ENCODE measurements at regions not wholly inside any gene's neighbourhood (a gene's known extent, or its start where the extent isn't known, plus 50 kb on each side); places are given as distances from the start of the nearest gene placed in this dataset.

DNA sequence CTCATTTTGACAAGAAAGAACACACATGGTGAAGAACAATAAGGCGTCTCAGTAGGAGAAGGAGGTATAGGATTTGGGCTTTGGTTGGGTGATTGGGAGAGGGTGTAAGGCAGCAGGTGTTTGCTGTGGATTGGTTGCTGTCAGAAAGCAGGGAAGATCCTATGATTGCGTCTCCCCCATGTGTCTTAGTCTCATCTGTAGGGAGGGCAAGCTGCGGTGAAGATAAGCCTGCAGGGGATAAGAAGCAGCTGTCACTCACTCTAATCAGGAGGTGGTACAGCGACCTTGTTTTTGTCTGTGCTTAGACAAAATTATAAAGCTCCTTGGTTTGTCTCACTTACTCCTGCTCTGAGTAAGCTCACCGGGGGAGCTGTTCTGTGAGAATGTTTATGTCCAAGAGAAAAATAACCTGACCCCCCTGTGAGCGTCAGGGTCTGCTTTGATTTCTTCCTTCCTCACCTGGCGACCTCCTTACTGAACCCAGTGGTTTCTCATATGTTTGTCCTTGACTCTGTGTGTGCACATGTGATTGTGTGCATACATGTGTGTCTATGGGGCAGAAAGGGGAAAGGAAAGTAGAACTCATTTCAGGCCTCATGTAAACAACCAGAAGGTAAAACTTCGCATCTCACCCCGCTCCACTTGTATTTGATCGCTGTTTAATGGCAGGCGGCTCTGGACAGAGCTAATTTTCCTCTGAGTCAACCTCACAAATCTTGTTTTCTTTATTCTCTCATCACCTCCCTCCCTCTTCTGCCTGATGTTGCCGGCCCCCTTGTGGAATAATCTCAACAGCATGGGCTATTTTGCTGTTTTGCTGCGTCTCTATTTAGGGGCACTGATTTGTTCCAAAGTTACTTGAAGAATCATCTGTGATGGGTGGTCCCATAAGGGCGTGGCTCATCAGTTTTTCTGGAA, 105.6 kb downstream of the TENT4A start:
- H3K9me3 ChIP-seq (ENCODE audit: low read depth, low read length, poor library complexity, severe bottlenecking) = no peaks in the 10 kb centered on the region
- intact Hi-C loops (cut with micrococcal nuclease; ENCODE audit: unreplicated experiment) = no loop called here
- TF ChIP-seq CTCF (conservative IDR thresholded peaks at IDR 0.05; ENCODE audit: low read depth, low read length) (no peak), EZH2 (IDR thresholded peaks at IDR 0.05; ENCODE audit: borderline replicate concordance, low read depth, low read length, poor library complexity, severe bottlenecking) (no peak)
- peaks cover 9% of the 10 kb centered on the region for H3K27me3 ChIP-seq (replicated peaks; ENCODE audit: insufficient read depth, low read depth, low read length, poor library complexity)
- ChIA-PET POLR2A (ENCODE audit: low non-redundant PET) (no interaction called here), CTCF (no interaction called here)
- BruUV-seq (replicated peaks) = no TSS peak
- H3K4me3 ChIP-seq (ENCODE audit: low read depth, low read length, poor library complexity, severe bottlenecking) = no peak overlapping the region
- DNase-seq (ENCODE audit: low spot score) = no peak
- no peak overlapping the region for H3K27ac ChIP-seq (ENCODE audit: low read depth, low read length, poor library complexity, severe bottlenecking)
- H3K4me1 ChIP-seq (ENCODE audit: insufficient read depth, low read length, poor library complexity, severe bottlenecking) = no peaks in the 10 kb centered on the region
- no peaks in the 10 kb centered on the region for H3K36me3 ChIP-seq (ENCODE audit: insufficient read depth, low read length, poor library complexity, severe bottlenecking)

GRCh38 chr5:6819521-6819920, 106.3 kb downstream of the TENT4A start:
- no peaks in the 10 kb centered on the region for H3K4me1 ChIP-seq (ENCODE audit: insufficient read depth, low read length, poor library complexity, severe bottlenecking)
- H3K36me3 ChIP-seq (ENCODE audit: insufficient read depth, low read length, poor library complexity, severe bottlenecking) = no peaks in the 10 kb centered on the region
- H3K4me3 ChIP-seq (ENCODE audit: low read depth, low read length, poor library complexity, severe bottlenecking) = no peak overlapping the region
- peaks cover 16% of the 10 kb centered on the region for H3K27me3 ChIP-seq (replicated peaks; ENCODE audit: insufficient read depth, low read depth, low read length, poor library complexity)
- DNase-seq (ENCODE audit: low spot score) = no peak
- CTCF ChIA-PET = no interaction called here
- intact Hi-C loops (cut with micrococcal nuclease; ENCODE audit: unreplicated experiment) = no loop called here
- TF ChIP-seq CTCF (conservative IDR thresholded peaks at IDR 0.05; ENCODE audit: low read depth, low read length) (no peak), EZH2 (IDR thresholded peaks at IDR 0.05; ENCODE audit: borderline replicate concordance, low read depth, low read length, poor library complexity, severe bottlenecking) (no peak)
- BruUV-seq (replicated peaks) = no TSS peak
- no peaks in the 10 kb centered on the region for H3K9me3 ChIP-seq (ENCODE audit: low read depth, low read length, poor library complexity, severe bottlenecking)
- no peak overlapping the region for H3K27ac ChIP-seq (ENCODE audit: low read depth, low read length, poor library complexity, severe bottlenecking)
- POLR2A ChIA-PET (ENCODE audit: low non-redundant PET) = no interaction called here

- no peaks in the 10 kb centered on the region for H3K9me3 ChIP-seq (ENCODE audit: low read depth, low read length, poor library complexity, severe bottlenecking)
- no peak overlapping the region for H3K27ac ChIP-seq (ENCODE audit: low read depth, low read length, poor library complexity, severe bottlenecking)
- no TSS peak for BruUV-seq (replicated peaks)
- no peak overlapping the region for H3K4me3 ChIP-seq (ENCODE audit: low read depth, low read length, poor library complexity, severe bottlenecking)
- peaks cover 26% of the 10 kb centered on the region for H3K27me3 ChIP-seq (replicated peaks; ENCODE audit: insufficient read depth, low read depth, low read length, poor library complexity)
- DNase-seq (ENCODE audit: low spot score) = peak; percentile 55
- H3K36me3 ChIP-seq (ENCODE audit: insufficient read depth, low read length, poor library complexity, severe bottlenecking) = no peaks in the 10 kb centered on the region
- intact Hi-C loops (cut with micrococcal nuclease; ENCODE audit: unreplicated experiment) = no loop called here
- ChIA-PET POLR2A (ENCODE audit: low non-redundant PET) (no interaction called here), CTCF (no interaction called here)
- TF ChIP-seq EZH2 (IDR thresholded peaks at IDR 0.05; ENCODE audit: borderline replicate concordance, low read depth, low read length, poor library complexity, severe bottlenecking) (no peak), CTCF (conservative IDR thresholded peaks at IDR 0.05; ENCODE audit: low read depth, low read length) (peak; percentile 70)
- no peaks in the 10 kb centered on the region for H3K4me1 ChIP-seq (ENCODE audit: insufficient read depth, low read length, poor library complexity, severe bottlenecking)
Measured at GRCh38 chr5:6820851-6821479, 107.7 kb downstream of the TENT4A start.

Data from A673 (cell line).